Central memory CD8-positive, alpha-beta T cell (primary cell): ENCODE measurements at regions not wholly inside any gene's neighbourhood (a gene's known extent, or its start where the extent isn't known, plus 50 kb on each side); places are given as distances from the start of the nearest gene placed in this dataset.
"Not testable (repeated sequence)": the region's sequence is repeated elsewhere in the genome, so short reads cannot be mapped to it uniquely, and the experiment has no call there.

Experiments used
- ATAC-seq: fragments of 150-1000 bp; cut with Tn5 transposase; replicated peaks from 2 replicates; pipeline ENCODE4 v1.10.0; 2022; ENCODE audit warnings: mild to moderate bottlenecking, moderate FRiP score, moderate number of reproducible peaks; ENCODE audit not compliant: poor library complexity, severe bottlenecking; ENCODE audit errors: extremely low read depth
- DNase-seq, 2 donors: peaks; one replicate each; pipeline ENCODE4 v3.0.0; 2021; ENCODE audit warnings: low spot score in 2 of 2
- H3K27ac Mint-ChIP-seq: one replicate; pipeline ENCODE4 v1.8.0; 2022; ENCODE audit warnings: low read depth, mild to moderate bottlenecking, moderate library complexity, mixed read lengths
- H3K27me3 Mint-ChIP-seq: one replicate; pipeline ENCODE4 v1.8.0; 2022; ENCODE audit warnings: mixed read lengths
- H3K36me3 Mint-ChIP-seq: one replicate; pipeline ENCODE4 v1.8.0; 2022; ENCODE audit warnings: mild to moderate bottlenecking, moderate library complexity, mixed read lengths; ENCODE audit not compliant: insufficient read depth
- H3K4me1 Mint-ChIP-seq: one replicate; pipeline ENCODE4 v1.8.0; 2022; ENCODE audit warnings: mixed read lengths
- H3K4me3 Mint-ChIP-seq: one replicate; pipeline ENCODE4 v1.8.0; 2022; ENCODE audit warnings: mild to moderate bottlenecking, moderate library complexity, mixed read lengths
- H3K9me3 Mint-ChIP-seq: one replicate; pipeline ENCODE4 v1.8.0; 2022; ENCODE audit warnings: mixed read lengths

DNA sequence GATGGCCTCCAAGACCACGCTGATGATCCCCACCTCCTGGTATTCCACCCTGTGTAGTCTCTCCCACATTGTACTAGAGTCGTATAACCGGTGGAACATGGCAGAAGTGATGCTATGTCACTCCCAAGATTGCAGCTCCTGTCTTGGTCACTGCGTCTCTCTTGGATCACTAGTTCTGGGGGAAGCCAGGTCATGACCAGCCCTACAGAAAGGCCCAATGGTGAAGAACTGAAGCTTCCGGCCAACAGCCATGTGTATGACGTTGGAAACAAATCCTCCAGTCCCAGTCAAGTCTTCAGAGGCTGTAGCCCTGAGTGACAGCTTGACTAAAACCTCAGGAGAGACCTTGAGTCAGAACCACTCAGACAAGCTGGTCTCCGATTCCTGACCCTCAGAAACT lies 61.9 kb upstream of the FNDC3B start:
- H3K9me3 Mint-ChIP-seq = no peaks in the 10 kb centered on the region
- no peaks in the 10 kb centered on the region for H3K27me3 Mint-ChIP-seq
- DNase-seq = no peak
- no peak overlapping the region for H3K27ac Mint-ChIP-seq
- H3K4me1 Mint-ChIP-seq = peaks cover 14% of the 10 kb centered on the region
- no peak overlapping the region for H3K4me3 Mint-ChIP-seq
- no peak for ATAC-seq
- H3K36me3 Mint-ChIP-seq = no peaks in the 10 kb centered on the region

DNA sequence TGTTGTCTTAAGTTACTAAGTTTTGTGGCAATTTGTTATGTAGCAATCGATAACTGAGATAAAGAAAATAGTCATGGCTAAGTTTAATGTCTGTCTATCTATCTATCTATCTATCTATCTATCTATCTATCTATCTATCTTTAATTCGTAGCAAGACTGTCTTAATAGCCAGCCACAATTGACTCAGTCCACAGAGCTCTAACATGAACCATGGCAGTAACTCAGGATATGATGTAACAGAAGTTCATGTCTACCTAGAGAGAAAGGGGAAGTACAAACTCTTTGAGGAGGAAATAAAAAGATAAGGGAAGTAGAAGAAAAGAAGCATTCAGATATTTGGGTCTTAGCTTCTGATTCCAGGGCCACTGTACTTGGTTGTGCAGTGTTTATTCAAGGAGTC lies 61.5 kb upstream of the FNDC3B start:
- no peak for ATAC-seq

DNA sequence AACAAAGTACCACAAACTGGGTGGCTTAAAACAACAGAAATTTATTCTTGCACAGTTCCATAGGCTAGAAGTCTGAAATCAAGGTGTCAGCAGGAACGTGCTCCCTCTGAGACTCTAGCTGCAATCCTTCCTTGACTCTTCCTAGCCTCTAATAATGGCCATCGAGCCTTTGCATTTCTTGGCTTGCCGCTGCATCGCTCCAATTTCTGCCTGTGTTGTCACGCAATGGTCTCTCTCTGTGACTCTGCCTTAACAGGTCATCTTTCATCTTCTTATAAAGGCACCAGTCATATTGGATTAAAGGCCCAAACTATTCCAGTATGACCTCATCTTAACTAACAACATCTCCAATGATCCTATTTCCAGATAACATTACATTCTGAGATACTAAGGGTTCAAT lies 61.0 kb upstream of the FNDC3B start:
- Mint-ChIP-seq H3K4me1 (peaks cover 14% of the 10 kb centered on the region), H3K27ac (no peak overlapping the region), H3K4me3 (no peak overlapping the region), H3K9me3 (no peaks in the 10 kb centered on the region), H3K27me3 (no peaks in the 10 kb centered on the region), H3K36me3 (no peaks in the 10 kb centered on the region)
- DNase-seq = no peak
- no peak for ATAC-seq

More for the DNA sequence above, 61.5 kb upstream of the FNDC3B start:
- Mint-ChIP-seq H3K27me3 (no peaks in the 10 kb centered on the region), H3K4me3 (no peak overlapping the region), H3K27ac (no peak overlapping the region), H3K36me3 (no peaks in the 10 kb centered on the region), H3K9me3 (no peaks in the 10 kb centered on the region), H3K4me1 (peaks cover 14% of the 10 kb centered on the region)
- DNase-seq = no peak

DNA sequence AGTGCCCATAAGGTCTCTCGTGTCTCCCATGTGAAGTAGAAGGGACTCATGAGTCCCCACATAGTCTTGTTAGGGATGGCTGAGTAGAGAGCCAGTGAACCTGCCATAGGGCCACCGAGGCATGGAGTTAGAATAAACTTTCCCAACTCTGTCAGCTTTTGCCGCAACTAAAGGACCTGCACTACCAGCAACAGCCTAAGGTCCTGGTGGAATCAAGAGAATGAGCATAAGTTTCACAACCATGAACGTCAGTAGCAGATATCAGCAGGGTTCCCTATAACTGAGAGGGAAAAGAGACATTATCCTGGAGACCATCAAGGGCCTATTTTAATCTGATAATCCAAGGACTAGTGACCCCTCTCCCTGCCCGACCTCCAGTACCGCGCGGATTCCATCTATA lies 60.3 kb upstream of the FNDC3B start:
- Mint-ChIP-seq H3K27ac (no peak overlapping the region), H3K4me3 (no peak overlapping the region), H3K36me3 (no peaks in the 10 kb centered on the region), H3K27me3 (no peaks in the 10 kb centered on the region), H3K4me1 (peaks cover 14% of the 10 kb centered on the region), H3K9me3 (no peaks in the 10 kb centered on the region)
- DNase-seq = no peak
- no peak for ATAC-seq

DNA sequence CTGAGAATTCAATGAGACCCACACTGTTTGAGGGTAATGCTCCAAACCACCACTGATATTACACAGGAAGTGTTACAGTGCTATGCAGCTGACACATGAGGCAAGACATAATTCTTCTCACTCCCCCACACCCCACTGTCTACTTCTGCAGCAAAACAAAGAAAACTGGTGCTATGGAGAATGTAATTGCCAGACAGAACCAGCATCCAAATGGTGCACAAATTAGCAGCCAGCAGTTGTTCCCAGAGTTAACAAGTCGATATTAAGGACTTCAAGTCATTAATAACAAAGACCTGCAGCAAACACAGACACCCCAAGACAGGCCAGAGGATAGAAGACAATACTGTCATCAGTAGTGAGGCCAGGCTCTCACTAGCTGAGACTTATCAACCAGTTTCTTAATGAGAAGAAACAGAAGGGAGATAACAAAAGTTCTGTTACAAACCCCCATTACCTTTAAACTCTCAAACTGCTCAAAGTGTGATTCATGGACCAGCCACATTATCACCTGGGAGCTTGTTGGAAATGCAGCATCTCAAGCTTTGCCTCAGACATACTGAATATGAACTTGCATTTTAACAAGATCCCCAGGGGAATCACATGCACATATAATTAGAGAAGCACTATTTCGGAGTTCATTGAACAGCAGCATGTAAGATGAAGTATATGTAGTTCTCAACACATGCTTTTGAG lies 58.7 kb upstream of the FNDC3B start:
- Mint-ChIP-seq H3K27ac (peak overlapping the region; percentile 69), H3K36me3 (no peaks in the 10 kb centered on the region), H3K27me3 (no peaks in the 10 kb centered on the region), H3K4me1 (peaks cover 18% of the 10 kb centered on the region), H3K9me3 (no peaks in the 10 kb centered on the region), H3K4me3 (no peak overlapping the region)
- peak; percentile 98 for ATAC-seq
- no peak for DNase-seq

DNA sequence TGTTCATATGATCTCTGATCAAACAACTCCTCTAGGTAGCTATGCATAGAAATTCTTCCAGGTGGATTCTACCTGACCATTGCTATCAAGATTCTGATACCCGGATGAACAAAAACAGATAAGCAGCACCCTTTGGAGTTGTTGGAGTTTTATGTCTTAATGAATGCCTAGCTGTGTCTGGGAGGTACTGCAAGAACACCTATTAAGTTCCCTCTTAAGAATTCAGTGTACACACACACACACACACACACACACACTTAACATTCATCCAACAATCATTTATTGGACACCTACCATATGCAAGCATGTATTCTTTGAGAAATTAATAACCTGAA lies 58.1 kb upstream of the FNDC3B start:
- Mint-ChIP-seq H3K4me1 (peaks cover 19% of the 10 kb centered on the region), H3K9me3 (no peaks in the 10 kb centered on the region), H3K36me3 (no peaks in the 10 kb centered on the region), H3K27me3 (no peaks in the 10 kb centered on the region), H3K27ac (peak overlapping the region; percentile 63), H3K4me3 (no peak overlapping the region)
- DNase-seq (no peak), ATAC-seq (no peak)

DNA sequence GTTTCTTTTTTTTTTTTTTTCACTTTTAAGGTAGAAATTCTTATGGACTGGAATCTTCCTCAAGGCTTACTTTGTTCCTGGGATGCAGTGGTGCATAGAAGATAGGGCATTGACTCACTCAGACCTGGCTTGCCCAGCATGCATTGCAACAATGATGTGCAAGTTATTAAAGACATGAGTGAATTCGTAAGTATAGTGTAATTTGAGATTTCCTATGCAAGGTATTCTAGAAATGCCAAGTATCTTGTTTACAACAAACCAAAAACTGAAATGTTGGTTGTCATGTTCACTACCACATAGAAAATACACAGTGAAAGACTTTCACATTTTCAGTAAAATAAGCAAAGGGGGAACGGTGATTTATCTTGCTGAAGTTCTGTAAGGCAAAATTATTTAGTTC lies 56.5 kb upstream of the FNDC3B start:
- no peaks in the 10 kb centered on the region for H3K36me3 Mint-ChIP-seq
- H3K4me1 Mint-ChIP-seq = peaks cover 19% of the 10 kb centered on the region
- H3K4me3 Mint-ChIP-seq = no peak overlapping the region
- no peaks in the 10 kb centered on the region for H3K9me3 Mint-ChIP-seq
- no peaks in the 10 kb centered on the region for H3K27me3 Mint-ChIP-seq
- no peak overlapping the region for H3K27ac Mint-ChIP-seq
- ATAC-seq = no peak
- no peak for DNase-seq

DNA sequence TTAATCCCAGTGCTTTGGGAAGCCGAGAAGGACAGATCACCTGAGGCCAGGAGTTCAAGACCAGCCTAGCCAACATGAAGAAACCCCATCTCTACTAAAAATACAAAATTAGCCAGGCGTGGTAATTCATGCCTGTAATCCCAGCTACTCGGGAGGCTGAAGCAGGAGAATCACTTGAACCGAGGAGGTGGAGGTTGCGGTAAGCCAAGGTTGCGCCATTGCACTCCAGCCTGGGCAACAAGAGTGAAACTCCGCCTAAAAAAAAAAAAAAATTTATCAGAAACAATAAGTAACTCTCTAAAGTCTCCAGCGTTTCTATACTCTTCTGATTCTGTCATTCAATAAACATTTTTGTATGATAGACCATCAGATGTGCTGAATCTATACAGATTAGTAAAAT lies 55.7 kb upstream of the FNDC3B start:
- ATAC-seq, H3K36me3 Mint-ChIP-seq, DNase-seq, H3K9me3 Mint-ChIP-seq, H3K4me3 Mint-ChIP-seq, H3K27ac Mint-ChIP-seq, H3K27me3 Mint-ChIP-seq: not testable (repeated sequence)
- H3K4me1 Mint-ChIP-seq = peaks cover 19% of the 10 kb centered on the region

DNA sequence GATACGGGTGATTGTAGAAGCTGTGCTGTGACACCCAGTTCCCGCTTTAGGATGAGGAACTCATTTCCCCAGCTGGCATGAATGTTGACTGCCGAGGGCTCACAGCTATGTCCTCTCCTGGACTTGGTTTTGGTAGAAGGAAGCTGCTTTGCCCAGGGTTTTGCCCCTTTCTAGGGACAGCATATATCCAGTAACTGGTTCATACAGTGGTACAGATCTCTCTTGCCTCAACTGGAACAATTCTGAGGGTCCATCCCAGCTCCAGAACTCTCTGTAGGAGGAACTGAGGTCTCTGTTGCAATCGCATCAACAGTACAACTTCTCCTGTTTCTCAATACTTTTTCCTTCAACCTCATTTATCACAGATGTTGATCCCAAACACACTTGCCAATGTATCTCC lies 54.5 kb upstream of the FNDC3B start:
- no peak for ATAC-seq
- no peak for DNase-seq
- Mint-ChIP-seq H3K27ac (no peak overlapping the region), H3K9me3 (no peaks in the 10 kb centered on the region), H3K27me3 (no peaks in the 10 kb centered on the region), H3K4me3 (no peak overlapping the region), H3K4me1 (peaks cover 16% of the 10 kb centered on the region), H3K36me3 (no peaks in the 10 kb centered on the region)

DNA sequence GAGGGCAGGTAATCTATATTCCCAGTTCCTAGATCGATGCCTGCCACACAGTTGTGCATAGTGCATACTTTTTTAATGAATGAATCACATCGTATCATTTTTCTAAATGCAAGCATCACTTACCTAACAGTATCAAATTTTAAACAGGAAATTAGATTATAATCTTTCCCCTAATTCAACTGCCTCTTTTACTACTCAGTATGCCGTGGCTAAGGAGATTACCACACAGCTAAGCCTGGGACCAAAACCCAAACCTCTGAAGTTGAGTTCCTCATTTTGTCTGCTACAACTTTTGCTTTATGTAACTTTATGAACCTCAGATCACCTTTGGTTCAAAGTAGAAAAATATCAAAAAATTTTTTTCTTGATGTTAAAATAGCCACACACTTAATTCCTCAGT lies 53.2 kb upstream of the FNDC3B start:
- peaks cover 9% of the 10 kb centered on the region for H3K27me3 Mint-ChIP-seq
- H3K9me3 Mint-ChIP-seq = no peaks in the 10 kb centered on the region
- no peak for DNase-seq
- H3K4me1 Mint-ChIP-seq = peaks cover 6% of the 10 kb centered on the region
- no peak for ATAC-seq
- no peak overlapping the region for H3K4me3 Mint-ChIP-seq
- H3K27ac Mint-ChIP-seq = no peak overlapping the region
- no peaks in the 10 kb centered on the region for H3K36me3 Mint-ChIP-seq

DNA sequence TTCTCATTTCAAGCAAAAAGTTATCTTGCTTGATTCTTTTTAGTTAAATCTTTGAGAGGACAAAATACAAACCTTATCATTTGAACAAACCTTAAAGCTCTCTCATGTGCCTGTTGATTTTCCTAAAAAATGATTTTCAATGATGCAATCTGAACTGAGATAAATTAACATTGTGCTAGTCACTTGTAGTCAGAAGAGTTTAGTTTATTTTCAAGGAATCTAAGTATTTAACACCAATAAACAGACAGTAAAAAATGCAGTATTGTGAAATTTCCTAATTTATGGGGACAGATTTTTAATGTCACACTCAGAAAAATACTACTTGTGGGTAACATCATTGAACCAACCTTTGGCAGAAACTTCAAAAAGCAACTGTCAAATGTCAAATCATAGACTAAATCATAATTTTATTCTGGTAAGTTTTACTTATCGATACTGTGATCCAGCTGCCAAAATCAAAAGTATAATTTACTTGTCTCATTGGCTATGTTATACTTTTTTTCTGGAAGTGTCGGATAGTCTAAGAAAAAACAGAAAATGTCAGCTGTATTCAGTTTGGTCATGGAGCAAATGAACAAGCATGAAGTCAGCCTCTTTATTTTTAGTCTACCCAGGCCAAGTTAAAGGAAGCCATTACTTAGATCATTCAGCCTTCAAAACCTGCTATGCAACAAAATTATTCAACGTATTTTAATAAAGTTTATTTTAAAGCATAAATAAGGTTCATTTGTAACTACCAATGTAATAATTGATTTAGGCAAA lies 52.4 kb upstream of the FNDC3B start:
- Mint-ChIP-seq H3K9me3 (no peaks in the 10 kb centered on the region), H3K4me1 (peaks cover 6% of the 10 kb centered on the region), H3K27ac (no peak overlapping the region), H3K4me3 (no peak overlapping the region), H3K27me3 (peaks cover 9% of the 10 kb centered on the region), H3K36me3 (no peaks in the 10 kb centered on the region)
- ATAC-seq = no peak
- DNase-seq = no peak
